SH-SY5Y (cell line): ENCODE measurements at regions not wholly inside any gene's neighbourhood (a gene's known extent, or its start where the extent isn't known, plus 50 kb on each side); places are given as distances from the start of the nearest gene placed in this dataset.

Experiments used
- GATA2 ChIP-seq: IDR thresholded peaks from 2 replicates; pipeline ENCODE4 v1.6.1; 2011; ENCODE audit warnings: mild to moderate bottlenecking, low read depth, low read length
- GATA3 ChIP-seq: IDR thresholded peaks from 2 replicates; pipeline ENCODE4 v1.6.1; 2011; ENCODE audit warnings: low read depth, mild to moderate bottlenecking, low read length, moderate library complexity

DNA sequence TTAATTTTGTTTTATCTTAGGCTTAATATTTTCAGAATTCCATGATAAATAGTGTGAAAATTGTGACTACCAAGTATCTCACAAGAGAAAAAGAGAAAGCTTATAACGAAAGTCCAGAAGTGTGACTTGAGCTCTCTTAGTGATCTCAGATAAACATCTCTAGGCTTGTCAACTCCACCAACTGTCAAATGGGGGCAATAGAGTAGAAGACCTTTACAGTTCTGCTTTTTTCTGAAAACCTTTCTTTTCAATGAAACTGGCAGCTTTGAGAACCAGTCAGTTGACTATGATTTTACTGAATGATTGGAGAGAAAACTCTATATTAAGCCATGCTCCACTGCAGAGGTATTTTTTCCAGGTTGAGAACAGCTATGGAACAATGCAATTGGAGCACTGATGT is 119.2 kb upstream of the TP63 start:
- TF ChIP-seq GATA3 (no peak), GATA2 (no peak)
